ENCODE measurements at regions not wholly inside any gene's neighbourhood (a gene's known extent, or its start where the extent isn't known, plus 50 kb on each side); places are given as distances from the start of the nearest gene placed in this dataset.

DNA sequence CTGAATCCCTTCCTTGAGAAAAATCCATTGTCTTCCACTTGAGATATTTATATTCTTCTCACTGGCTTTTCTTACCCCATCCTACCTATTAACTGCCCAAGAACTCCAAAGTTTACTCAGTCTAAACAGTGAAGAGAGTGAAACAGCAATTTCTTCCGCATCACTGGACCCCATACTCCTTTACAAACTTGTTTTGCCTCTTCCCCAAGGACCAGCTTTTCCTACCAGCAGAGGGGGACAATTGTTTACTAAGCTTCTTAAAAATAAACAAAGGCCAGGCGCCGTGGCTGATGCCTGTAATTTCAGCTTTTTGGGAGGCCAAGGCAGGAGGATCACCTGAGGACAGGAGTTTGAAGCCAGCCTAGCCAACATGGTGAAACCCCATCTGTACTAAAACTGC, 52.0 kb downstream of the LRATD1 start:
- Mint-ChIP-seq H3K27ac (no peak overlapping the region), H3K36me3 (ENCODE audit: low read depth) (no peaks in the 10 kb centered on the region), H3K27me3 (ENCODE audit: insufficient read depth) (no peaks in the 10 kb centered on the region), H3K9me3 (peaks cover 12% of the 10 kb centered on the region), H3K4me1 (ENCODE audit: low read depth) (no peaks in the 10 kb centered on the region), H3K4me3 (no peak overlapping the region)
- DNase-seq: no peak
- TF ChIP-seq CTCF (IDR thresholded peaks at IDR 0.05): no peak

DNA sequence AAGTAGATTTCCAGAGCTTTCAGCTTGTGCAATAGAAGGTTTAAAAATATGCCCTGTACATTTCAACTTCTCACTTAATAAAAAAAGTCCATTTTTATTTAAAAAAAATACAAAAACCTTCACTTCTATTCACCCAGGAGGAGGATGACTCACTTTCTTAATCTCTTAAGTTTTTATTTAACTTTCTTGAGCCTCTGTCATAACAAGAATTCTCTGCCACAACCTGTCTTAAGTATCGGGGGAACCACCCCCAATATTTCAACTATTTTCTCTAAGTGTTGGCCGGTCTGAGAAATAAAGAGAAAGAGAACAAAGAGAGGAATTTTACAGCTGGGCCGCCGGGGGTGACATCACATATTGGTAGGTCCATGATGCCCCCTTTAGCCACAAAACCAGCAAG, 58.4 kb downstream of the LRATD1 start:
- H3K9me3 Mint-ChIP-seq: peaks cover 13% of the 10 kb centered on the region
- no peak overlapping the region for H3K27ac Mint-ChIP-seq
- no peak for DNase-seq
- no peak for TF ChIP-seq CTCF (IDR thresholded peaks at IDR 0.05)
- no peaks in the 10 kb centered on the region for H3K36me3 Mint-ChIP-seq (ENCODE audit: low read depth)
- H3K27me3 Mint-ChIP-seq (ENCODE audit: insufficient read depth): no peaks in the 10 kb centered on the region
- H3K4me1 Mint-ChIP-seq (ENCODE audit: low read depth): no peaks in the 10 kb centered on the region
- no peak overlapping the region for H3K4me3 Mint-ChIP-seq

DNA sequence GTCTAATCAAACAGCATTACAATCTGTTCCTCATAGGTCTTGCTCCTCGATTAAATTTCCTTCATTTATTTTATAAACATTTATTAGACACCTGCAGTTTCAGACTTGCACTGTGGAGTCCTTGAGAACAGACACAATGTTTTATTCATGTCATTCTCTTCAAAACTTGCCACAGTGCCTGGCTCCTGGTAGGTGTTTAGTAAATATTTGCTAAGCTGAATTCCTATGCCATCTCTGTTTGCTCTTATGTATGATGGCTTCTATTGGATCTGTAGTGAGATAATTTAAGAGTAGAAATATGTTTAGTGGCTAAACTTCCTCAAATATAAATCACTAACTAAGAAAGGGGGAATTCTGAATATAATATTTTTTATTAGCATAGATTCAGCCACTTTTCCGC, 61.4 kb downstream of the LRATD1 start:
- TF ChIP-seq CTCF (IDR thresholded peaks at IDR 0.05): no peak
- no peak for DNase-seq
- H3K27ac Mint-ChIP-seq: no peak overlapping the region
- no peak overlapping the region for H3K4me3 Mint-ChIP-seq
- no peaks in the 10 kb centered on the region for H3K36me3 Mint-ChIP-seq (ENCODE audit: low read depth)
- no peaks in the 10 kb centered on the region for H3K27me3 Mint-ChIP-seq (ENCODE audit: insufficient read depth)
- peaks cover 12% of the 10 kb centered on the region for H3K9me3 Mint-ChIP-seq
- no peaks in the 10 kb centered on the region for H3K4me1 Mint-ChIP-seq (ENCODE audit: low read depth)

DNA sequence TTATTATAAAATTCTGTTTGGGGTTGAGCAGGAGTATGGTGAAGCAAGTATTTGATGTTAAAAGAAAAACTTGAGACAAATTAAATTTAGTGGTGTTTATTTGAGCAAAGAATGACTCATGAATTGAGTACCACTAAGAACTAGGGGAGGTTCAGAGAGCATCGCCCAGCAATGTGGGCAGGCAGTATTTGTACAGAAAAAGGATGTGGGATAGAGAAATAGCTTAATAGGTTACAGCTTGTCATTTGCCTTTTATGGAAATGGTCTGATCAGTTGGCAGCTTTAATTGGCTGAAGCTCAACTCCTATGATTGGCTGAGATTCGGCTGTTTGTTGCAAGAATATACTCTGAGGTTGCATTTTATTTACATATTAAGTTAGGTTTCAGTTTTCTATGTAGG, 68.2 kb downstream of the LRATD1 start:
- TF ChIP-seq CTCF (IDR thresholded peaks at IDR 0.05): no peak
- no peak for DNase-seq
- no peaks in the 10 kb centered on the region for H3K27me3 Mint-ChIP-seq (ENCODE audit: insufficient read depth)

GRCh38 chr2:14702258-14702657, 69.7 kb downstream of the LRATD1 start:
- peaks cover 13% of the 10 kb centered on the region for H3K9me3 Mint-ChIP-seq
- no peak for DNase-seq
- no peaks in the 10 kb centered on the region for H3K27me3 Mint-ChIP-seq (ENCODE audit: insufficient read depth)

More for the DNA sequence above, 68.2 kb downstream of the LRATD1 start:
- no peak overlapping the region for H3K4me3 Mint-ChIP-seq
- H3K27ac Mint-ChIP-seq: no peak overlapping the region
- no peaks in the 10 kb centered on the region for H3K36me3 Mint-ChIP-seq (ENCODE audit: low read depth)
- H3K9me3 Mint-ChIP-seq: peaks cover 8% of the 10 kb centered on the region; the same call in 1 of the 2 replicates
- H3K4me1 Mint-ChIP-seq (ENCODE audit: low read depth): peaks cover 8% of the 10 kb centered on the region; the same call in 1 of the 2 replicates

More at GRCh38 chr2:14702258-14702657, 69.7 kb downstream of the LRATD1 start:
- no peak for TF ChIP-seq CTCF (IDR thresholded peaks at IDR 0.05)
- peaks cover 8% of the 10 kb centered on the region; the same call in 1 of the 2 replicates for H3K4me1 Mint-ChIP-seq (ENCODE audit: low read depth)
- no peak overlapping the region for H3K27ac Mint-ChIP-seq
- no peaks in the 10 kb centered on the region for H3K36me3 Mint-ChIP-seq (ENCODE audit: low read depth)
- no peak overlapping the region for H3K4me3 Mint-ChIP-seq

All from HFFc6 (cell line).